GM12891 (cell line): ENCODE measurements at regions not wholly inside any gene's neighbourhood (a gene's known extent, or its start where the extent isn't known, plus 50 kb on each side); places are given as distances from the start of the nearest gene placed in this dataset.
"Not testable (repeated sequence)": the region's sequence is repeated elsewhere in the genome, so short reads cannot be mapped to it uniquely, and the experiment has no call there.

ENCODE experiments used
- DNase-seq: peaks from one replicate; pipeline ENCODE4 v3.0.0; 2011; ENCODE audit warnings: low spot score; ENCODE audit not compliant: insufficient read length
- FAIRE-seq: peaks from 2 replicates; lab custom pipeline; 2011; peaks lifted over from hg19 to GRCh38; lab: Jason Lieb, UNC
- PAX5 ChIP-seq: IDR thresholded peaks from 2 replicates; pipeline ENCODE4 v1.6.1; 2011; ENCODE audit warnings: low read length, moderate library complexity, mild to moderate bottlenecking; ENCODE audit not compliant: insufficient read depth, severe bottlenecking
- POLR2A ChIP-seq: IDR thresholded peaks from 2 replicates; pipeline ENCODE4 v1.6.1; 2011; ENCODE audit warnings: low read depth, low read length, control low read depth
- POLR2AphosphoS5 ChIP-seq: IDR thresholded peaks from 2 replicates; pipeline ENCODE4 v1.6.1; 2011; ENCODE audit warnings: low read depth, low read length, control low read depth
- POU2F2 ChIP-seq: IDR thresholded peaks from 2 replicates; pipeline ENCODE4 v1.6.1; 2011; ENCODE audit warnings: low read depth, mild to moderate bottlenecking, control low read depth, low read length, moderate library complexity
- SPI1 ChIP-seq: IDR thresholded peaks from 2 replicates; pipeline ENCODE4 v1.6.1; 2011; ENCODE audit warnings: low read depth, low read length, control low read depth
- TAF1 ChIP-seq: IDR thresholded peaks from 2 replicates; pipeline ENCODE4 v1.6.1; 2011; ENCODE audit warnings: low read depth, low read length, control low read depth

- not testable (repeated sequence) for DNase-seq, FAIRE-seq
Observed at GRCh38 chr20:18876394-18876793, 62.8 kb downstream of the SCP2D1 start.

GRCh38 chr20:18879262-18879661 is 65.7 kb downstream of the SCP2D1 start:
- no peak for DNase-seq
- TF ChIP-seq POLR2AphosphoS5 (no peak), SPI1 (no peak), TAF1 (no peak), POLR2A (no peak), PAX5 (no peak), POU2F2 (no peak)
- no peak for FAIRE-seq

DNA sequence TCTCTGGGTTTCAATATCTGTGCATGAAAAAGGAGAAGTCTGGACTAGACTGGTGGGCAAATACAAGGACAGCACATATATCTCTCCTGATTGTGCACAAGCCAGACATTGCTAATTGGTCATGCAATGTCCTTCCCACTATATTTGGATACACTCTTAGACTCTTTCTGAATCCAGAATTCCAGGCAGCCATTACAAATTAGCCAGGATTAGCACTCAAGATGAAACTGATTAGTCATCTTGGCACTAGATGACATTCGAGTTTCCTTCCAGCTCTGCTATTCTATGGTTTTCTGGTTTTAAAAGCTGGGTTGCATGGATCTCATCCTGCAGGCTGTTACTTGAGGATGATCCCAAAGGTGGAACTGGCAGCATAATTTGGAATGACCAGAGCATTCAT is 73.2 kb downstream of the SCP2D1 start:
- TF ChIP-seq POU2F2 (no peak), TAF1 (no peak), POLR2A (no peak), SPI1 (no peak), PAX5 (no peak), POLR2AphosphoS5 (no peak)

GRCh38 chr20:18901980-18902737 is 88.6 kb downstream of the SCP2D1 start:
- DNase-seq: no peak
- TF ChIP-seq POLR2A (no peak), PAX5 (no peak), POU2F2 (no peak), POLR2AphosphoS5 (no peak), TAF1 (no peak), SPI1 (no peak)
- FAIRE-seq: no peak

More for the DNA sequence above, 73.2 kb downstream of the SCP2D1 start:
- no peak for FAIRE-seq
- DNase-seq: no peak

DNA sequence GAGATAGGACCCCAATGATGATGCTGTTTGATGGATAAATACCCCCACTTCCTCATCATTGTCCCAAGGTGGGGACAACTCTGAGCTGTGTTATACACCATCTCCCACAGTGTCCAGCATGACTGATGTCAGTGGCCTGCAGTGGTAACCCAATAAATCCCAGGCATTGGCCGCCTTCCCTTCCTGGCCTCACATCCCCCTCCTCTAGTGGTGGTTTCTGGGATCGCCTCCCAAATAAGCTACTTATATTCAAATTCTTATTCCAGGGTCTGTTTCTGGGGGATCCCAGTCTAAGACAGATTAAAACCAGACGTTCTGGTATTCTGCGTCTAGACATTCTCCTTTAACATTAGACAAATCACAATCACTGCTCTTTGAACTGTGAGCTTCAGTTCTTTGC is 90.6 kb downstream of the SCP2D1 start:
- FAIRE-seq (no peak), DNase-seq (no peak)
- no peak for TF ChIP-seq POLR2A
- TF ChIP-seq POLR2AphosphoS5: no peak
- TF ChIP-seq PAX5: no peak
- TF ChIP-seq SPI1: no peak
- TF ChIP-seq TAF1: no peak
- TF ChIP-seq POU2F2: no peak

DNA sequence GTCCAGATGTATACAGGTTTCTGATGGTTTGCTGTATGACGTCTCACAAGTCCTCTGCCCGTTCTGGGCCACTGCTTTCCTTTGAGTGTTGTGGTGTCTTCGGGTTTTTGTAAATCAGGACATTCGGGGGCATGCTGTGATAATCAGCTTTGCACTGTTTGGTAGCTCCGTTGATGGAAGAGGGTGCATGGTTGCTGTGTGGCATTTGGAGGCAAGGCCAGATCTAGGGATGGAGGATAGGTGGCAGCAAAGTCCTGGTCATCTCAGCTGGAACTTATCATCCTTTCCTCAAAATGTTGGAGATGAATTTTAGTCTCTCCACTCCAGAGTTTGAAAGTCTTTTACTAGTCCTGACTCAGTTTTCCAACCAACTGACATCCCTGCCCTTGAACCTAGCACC is 91.0 kb downstream of the SCP2D1 start:
- no peak for TF ChIP-seq SPI1
- TF ChIP-seq POLR2A: no peak
- no peak for TF ChIP-seq TAF1
- TF ChIP-seq PAX5: no peak
- FAIRE-seq (no peak), DNase-seq (no peak)

DNA sequence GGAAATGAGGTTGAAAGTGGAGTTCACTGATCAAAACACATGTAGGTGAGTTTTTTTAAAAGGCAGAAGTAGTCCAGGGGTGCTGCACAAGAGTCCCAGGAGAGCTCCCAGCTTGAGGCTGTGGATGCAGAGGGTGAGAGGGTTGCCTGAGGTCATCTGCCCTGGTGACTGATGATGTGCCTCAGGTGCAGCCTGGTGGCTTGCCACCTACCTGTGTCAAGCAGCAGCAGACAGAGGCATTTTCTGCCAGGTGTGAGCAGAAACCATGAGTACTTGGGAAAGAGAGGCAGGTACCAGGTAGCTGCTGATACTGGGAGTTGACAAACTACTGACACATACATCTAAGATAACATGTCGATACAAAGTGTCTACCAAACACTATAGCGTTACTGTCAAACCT is 92.5 kb downstream of the SCP2D1 start:
- TF ChIP-seq SPI1 (no peak), TAF1 (no peak), PAX5 (no peak), POLR2AphosphoS5 (no peak), POLR2A (no peak), POU2F2 (no peak)
- DNase-seq (no peak), FAIRE-seq (peak; percentile 62)

DNA sequence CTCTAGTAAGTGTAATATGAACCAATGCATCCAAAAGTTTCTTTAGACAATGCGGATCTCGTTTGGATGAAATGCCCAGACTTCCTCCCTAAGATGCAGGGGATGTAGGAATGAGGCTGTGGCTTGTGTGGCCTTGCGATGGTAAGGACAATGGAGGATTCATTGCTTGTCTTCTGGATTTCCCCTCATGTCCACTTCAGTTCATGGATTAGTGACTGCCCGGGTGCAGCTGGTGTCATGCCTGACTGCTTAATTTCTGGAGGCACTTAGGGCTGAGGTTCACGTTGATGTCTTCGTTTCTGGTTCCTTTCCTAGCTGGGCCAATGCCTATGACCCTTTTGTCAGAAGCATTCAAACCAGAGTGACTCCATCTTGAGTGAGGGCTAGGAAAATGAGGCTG is 93.8 kb downstream of the SCP2D1 start:
- FAIRE-seq (no peak), DNase-seq (no peak)
- TF ChIP-seq PAX5: no peak
- no peak for TF ChIP-seq TAF1
- no peak for TF ChIP-seq POLR2AphosphoS5
- TF ChIP-seq SPI1: no peak
- TF ChIP-seq POU2F2: no peak

- no peak for FAIRE-seq
- DNase-seq: no peak
- TF ChIP-seq POLR2AphosphoS5: no peak
- TF ChIP-seq SPI1: no peak
- TF ChIP-seq POU2F2: no peak
- TF ChIP-seq PAX5: no peak
- TF ChIP-seq POLR2A: no peak
- TF ChIP-seq TAF1: no peak
Observed at GRCh38 chr20:18908109-18908508, 94.5 kb downstream of the SCP2D1 start.

DNA sequence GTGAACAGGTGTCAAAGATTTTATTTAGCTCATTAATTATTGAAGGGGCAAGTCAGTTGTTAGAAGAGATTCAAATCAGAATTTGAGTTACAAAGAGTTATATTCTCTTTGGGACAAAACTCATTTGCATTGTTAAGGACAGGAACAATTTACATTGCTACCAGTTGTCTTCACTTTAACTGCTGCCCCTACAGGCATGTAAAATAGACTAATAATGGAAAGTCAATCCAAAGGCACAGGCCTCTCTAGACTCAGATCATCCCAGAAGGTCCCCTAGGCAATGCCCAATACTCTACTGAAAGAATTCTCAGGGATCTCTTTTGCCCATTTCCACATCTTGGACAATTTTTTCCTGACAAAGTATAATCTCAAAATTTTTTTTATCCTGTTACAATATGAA is 95.7 kb downstream of the SCP2D1 start:
- FAIRE-seq (no peak), DNase-seq (no peak)
- TF ChIP-seq POLR2A: no peak
- no peak for TF ChIP-seq TAF1
- TF ChIP-seq SPI1: no peak
